T-helper 2 cell treated with Interferon-gamma antibody and Interleukin-4, amounts not matched to agents 5 μg/mL and 100 μg/mL, for 36 hours (primary cell): ENCODE measurements at regions not wholly inside any gene's neighbourhood (a gene's known extent, or its start where the extent isn't known, plus 50 kb on each side); places are given as distances from the start of the nearest gene placed in this dataset.

Experiments used
- DNase-seq: peaks from one replicate; pipeline ENCODE4 v3.0.0; 2021; ENCODE audit warnings: low spot score
- H3K27ac Mint-ChIP-seq: one replicate; pipeline ENCODE4 v1.8.0; 2021; ENCODE audit warnings: mild to moderate bottlenecking, mixed read lengths
- H3K27me3 Mint-ChIP-seq: one replicate; pipeline ENCODE4 v1.8.0; 2021; ENCODE audit warnings: low read depth, mixed read lengths
- H3K36me3 Mint-ChIP-seq: one replicate; pipeline ENCODE4 v1.8.0; 2021; ENCODE audit warnings: low read depth, mixed read lengths
- H3K4me1 Mint-ChIP-seq: one replicate; pipeline ENCODE4 v1.8.0; 2021; ENCODE audit warnings: low read depth, mixed read lengths
- H3K4me3 Mint-ChIP-seq: one replicate; pipeline ENCODE4 v1.8.0; 2022; ENCODE audit warnings: mild to moderate bottlenecking, moderate library complexity, mixed read lengths
- H3K9me3 Mint-ChIP-seq: one replicate; pipeline ENCODE4 v1.8.0; 2021; ENCODE audit warnings: mixed read lengths

DNA sequence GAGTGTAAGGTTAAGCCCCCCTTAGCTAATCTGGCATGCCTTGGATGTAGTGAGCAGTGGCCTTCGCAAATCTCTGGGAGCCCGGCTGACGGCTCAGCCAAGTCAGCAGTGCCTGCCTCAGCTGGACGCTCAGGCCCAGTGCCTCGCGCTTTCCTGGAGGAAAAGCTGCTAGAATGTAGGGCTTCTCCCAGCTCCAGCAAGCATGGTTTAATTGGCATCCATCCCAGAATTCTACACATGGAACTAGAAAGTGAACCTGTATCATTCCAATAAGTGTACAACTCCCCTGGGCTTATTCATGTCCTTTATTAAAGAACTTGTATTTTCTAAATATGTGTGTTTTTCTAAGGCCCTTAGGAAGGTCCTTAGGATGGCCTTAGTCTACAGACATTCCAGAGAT, 287.8 kb upstream of the SHH start:
- H3K9me3 Mint-ChIP-seq, result no peaks in the 10 kb centered on the region
- DNase-seq, result no peak
- H3K36me3 Mint-ChIP-seq, result no peaks in the 10 kb centered on the region
- H3K4me3 Mint-ChIP-seq, result no peak overlapping the region
- no peaks in the 10 kb centered on the region for H3K4me1 Mint-ChIP-seq
- no peaks in the 10 kb centered on the region for H3K27me3 Mint-ChIP-seq
- no peak overlapping the region for H3K27ac Mint-ChIP-seq

- no peaks in the 10 kb centered on the region for H3K36me3 Mint-ChIP-seq
- no peak overlapping the region for H3K4me3 Mint-ChIP-seq
- H3K4me1 Mint-ChIP-seq, result no peaks in the 10 kb centered on the region
- no peak for DNase-seq
- H3K9me3 Mint-ChIP-seq, result no peaks in the 10 kb centered on the region
- no peak overlapping the region for H3K27ac Mint-ChIP-seq
- H3K27me3 Mint-ChIP-seq, result no peaks in the 10 kb centered on the region
Observed at GRCh38 chr7:156099085-156099484, 286.8 kb upstream of the SHH start.

DNA sequence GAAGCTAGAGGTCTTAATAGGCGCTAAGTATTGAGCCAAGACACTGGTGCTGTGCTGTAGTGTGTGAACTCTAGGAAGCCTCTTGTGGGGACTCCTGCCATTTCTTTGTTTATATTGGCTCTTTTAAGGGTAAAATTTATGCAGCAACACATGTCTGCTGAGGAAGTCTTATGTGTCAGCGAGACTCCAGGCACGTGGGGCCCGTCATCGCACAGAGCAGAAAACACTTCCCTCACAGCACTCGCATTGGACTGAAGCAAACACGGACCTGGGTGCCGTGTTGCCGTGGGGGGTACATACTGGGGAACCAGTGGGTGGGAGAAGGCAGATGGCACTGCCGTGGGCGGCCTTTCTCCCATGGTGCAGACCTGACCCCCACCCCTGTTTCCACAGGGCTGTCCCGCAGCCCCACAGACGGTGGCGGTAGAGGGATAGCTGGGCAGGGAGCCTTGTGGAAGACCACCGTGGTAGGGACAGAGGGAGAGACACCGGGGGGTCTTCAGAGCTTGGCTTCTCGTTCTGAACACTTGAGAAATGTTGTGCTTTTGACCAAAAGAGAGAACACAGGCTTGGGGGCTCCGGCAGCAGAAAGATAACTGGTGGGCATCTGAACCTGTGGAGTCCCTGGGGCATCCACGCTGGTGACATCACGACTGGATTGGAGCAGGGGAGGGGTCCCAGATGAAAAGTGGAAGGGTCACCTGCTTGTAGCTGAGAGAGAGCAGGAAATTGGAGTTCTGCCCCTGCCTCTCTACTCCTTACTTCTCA, 284.7 kb upstream of the SHH start:
- no peaks in the 10 kb centered on the region for H3K27me3 Mint-ChIP-seq
- H3K36me3 Mint-ChIP-seq, result no peaks in the 10 kb centered on the region
- no peaks in the 10 kb centered on the region for H3K4me1 Mint-ChIP-seq
- H3K4me3 Mint-ChIP-seq, result no peak overlapping the region
- H3K27ac Mint-ChIP-seq, result no peak overlapping the region
- no peak for DNase-seq
- H3K9me3 Mint-ChIP-seq, result no peaks in the 10 kb centered on the region

- no peaks in the 10 kb centered on the region for H3K27me3 Mint-ChIP-seq
- H3K36me3 Mint-ChIP-seq, result no peaks in the 10 kb centered on the region
- no peaks in the 10 kb centered on the region for H3K4me1 Mint-ChIP-seq
- DNase-seq, result no peak
- no peaks in the 10 kb centered on the region for H3K9me3 Mint-ChIP-seq
- no peak overlapping the region for H3K4me3 Mint-ChIP-seq
- no peak overlapping the region for H3K27ac Mint-ChIP-seq
Observed at GRCh38 chr7:156095908-156096539, 283.8 kb upstream of the SHH start.

GRCh38 chr7:156094350-156095146, 282.3 kb upstream of the SHH start:
- H3K27me3 Mint-ChIP-seq, result peaks cover 2% of the 10 kb centered on the region
- no peak for DNase-seq
- no peak overlapping the region for H3K27ac Mint-ChIP-seq
- no peaks in the 10 kb centered on the region for H3K4me1 Mint-ChIP-seq
- H3K4me3 Mint-ChIP-seq, result no peak overlapping the region
- no peaks in the 10 kb centered on the region for H3K9me3 Mint-ChIP-seq
- H3K36me3 Mint-ChIP-seq, result no peaks in the 10 kb centered on the region

DNA sequence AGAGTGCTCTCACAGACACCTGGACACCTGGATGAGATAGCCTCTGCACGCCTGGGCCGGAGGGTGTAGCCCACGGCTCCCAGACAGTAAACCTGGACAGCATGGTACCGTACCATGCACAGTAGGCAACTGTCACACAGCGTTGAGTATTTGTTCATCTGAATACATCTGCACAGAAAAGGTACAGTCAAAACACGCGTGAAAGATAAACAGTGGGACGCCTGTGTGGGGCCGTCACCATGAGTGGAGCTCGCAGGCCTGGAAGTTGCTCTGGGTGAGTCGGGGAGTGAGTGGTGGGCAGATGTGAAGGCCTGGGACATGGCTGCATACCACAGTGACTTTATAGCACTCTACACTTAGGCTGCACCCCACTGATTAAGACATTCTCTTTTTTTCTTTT, 280.0 kb upstream of the SHH start:
- H3K4me3 Mint-ChIP-seq, result no peak overlapping the region
- peaks cover 2% of the 10 kb centered on the region for H3K27me3 Mint-ChIP-seq
- DNase-seq, result no peak
- H3K27ac Mint-ChIP-seq, result no peak overlapping the region
- H3K4me1 Mint-ChIP-seq, result no peaks in the 10 kb centered on the region
- no peaks in the 10 kb centered on the region for H3K36me3 Mint-ChIP-seq
- H3K9me3 Mint-ChIP-seq, result no peaks in the 10 kb centered on the region

DNA sequence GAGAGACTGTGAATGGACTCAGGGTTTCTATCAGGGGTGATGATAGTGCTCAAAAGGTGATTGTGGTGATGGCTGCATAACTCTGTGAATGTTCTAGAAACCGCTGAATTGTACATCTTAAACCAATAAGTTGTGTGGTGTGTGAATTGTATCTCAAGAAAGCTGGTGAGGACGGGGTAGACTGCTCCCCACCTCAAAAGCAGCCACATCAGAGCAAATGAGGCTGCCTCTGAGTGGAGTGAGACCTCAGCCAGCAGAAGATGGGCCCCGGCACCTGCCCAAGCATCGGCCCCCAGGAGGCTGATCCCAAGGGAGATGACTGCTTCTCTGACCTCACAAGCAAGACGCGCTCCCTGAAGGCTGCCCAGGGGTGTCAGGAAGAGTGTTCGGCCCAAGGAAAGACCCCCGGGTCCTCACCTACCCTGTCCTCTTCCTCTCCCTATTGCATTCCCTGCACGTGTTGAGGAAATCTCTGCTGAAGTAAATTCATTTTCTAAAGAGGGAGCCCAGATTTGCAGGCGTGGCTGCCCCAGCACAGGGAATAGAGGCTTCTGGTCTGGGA, 279.3 kb upstream of the SHH start:
- no peaks in the 10 kb centered on the region for H3K36me3 Mint-ChIP-seq
- no peaks in the 10 kb centered on the region for H3K4me1 Mint-ChIP-seq
- H3K27me3 Mint-ChIP-seq, result peaks cover 2% of the 10 kb centered on the region
- H3K9me3 Mint-ChIP-seq, result no peaks in the 10 kb centered on the region
- H3K4me3 Mint-ChIP-seq, result no peak overlapping the region
- no peak for DNase-seq
- no peak overlapping the region for H3K27ac Mint-ChIP-seq

DNA sequence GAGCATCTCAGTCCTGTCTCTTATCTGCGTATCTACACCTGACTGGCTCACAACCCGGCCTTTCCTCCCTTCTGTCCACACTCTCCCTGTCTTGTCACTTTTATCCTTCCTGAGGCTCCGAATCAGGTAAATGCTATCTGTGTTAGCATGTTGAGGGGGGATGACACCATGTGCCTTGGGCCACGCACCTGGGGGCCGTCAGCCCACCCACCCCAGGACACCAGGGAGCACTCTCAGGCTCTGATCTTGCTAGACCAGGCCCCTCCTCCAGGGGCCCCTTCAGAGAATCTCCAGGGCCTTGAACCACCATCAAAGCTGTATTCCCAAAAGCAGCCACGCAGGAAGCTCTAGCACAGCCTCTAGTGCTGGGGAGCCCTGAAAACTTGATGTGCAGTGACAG, 278.7 kb upstream of the SHH start:
- Mint-ChIP-seq H3K27me3 (peaks cover 2% of the 10 kb centered on the region), H3K27ac (no peak overlapping the region), H3K4me1 (no peaks in the 10 kb centered on the region), H3K36me3 (no peaks in the 10 kb centered on the region), H3K4me3 (no peak overlapping the region), H3K9me3 (no peaks in the 10 kb centered on the region)
- no peak for DNase-seq

GRCh38 chr7:156089222-156089621, 277.0 kb upstream of the SHH start:
- DNase-seq, result no peak
- peaks cover 2% of the 10 kb centered on the region for H3K27me3 Mint-ChIP-seq
- no peak overlapping the region for H3K27ac Mint-ChIP-seq
- H3K4me3 Mint-ChIP-seq, result no peak overlapping the region
- H3K9me3 Mint-ChIP-seq, result no peaks in the 10 kb centered on the region
- no peaks in the 10 kb centered on the region for H3K36me3 Mint-ChIP-seq
- no peaks in the 10 kb centered on the region for H3K4me1 Mint-ChIP-seq

GRCh38 chr7:156088115-156088514, 275.9 kb upstream of the SHH start:
- no peaks in the 10 kb centered on the region for H3K36me3 Mint-ChIP-seq
- H3K27me3 Mint-ChIP-seq, result peaks cover 2% of the 10 kb centered on the region
- no peak overlapping the region for H3K27ac Mint-ChIP-seq
- no peak for DNase-seq
- no peaks in the 10 kb centered on the region for H3K9me3 Mint-ChIP-seq
- H3K4me1 Mint-ChIP-seq, result no peaks in the 10 kb centered on the region
- no peak overlapping the region for H3K4me3 Mint-ChIP-seq

DNA sequence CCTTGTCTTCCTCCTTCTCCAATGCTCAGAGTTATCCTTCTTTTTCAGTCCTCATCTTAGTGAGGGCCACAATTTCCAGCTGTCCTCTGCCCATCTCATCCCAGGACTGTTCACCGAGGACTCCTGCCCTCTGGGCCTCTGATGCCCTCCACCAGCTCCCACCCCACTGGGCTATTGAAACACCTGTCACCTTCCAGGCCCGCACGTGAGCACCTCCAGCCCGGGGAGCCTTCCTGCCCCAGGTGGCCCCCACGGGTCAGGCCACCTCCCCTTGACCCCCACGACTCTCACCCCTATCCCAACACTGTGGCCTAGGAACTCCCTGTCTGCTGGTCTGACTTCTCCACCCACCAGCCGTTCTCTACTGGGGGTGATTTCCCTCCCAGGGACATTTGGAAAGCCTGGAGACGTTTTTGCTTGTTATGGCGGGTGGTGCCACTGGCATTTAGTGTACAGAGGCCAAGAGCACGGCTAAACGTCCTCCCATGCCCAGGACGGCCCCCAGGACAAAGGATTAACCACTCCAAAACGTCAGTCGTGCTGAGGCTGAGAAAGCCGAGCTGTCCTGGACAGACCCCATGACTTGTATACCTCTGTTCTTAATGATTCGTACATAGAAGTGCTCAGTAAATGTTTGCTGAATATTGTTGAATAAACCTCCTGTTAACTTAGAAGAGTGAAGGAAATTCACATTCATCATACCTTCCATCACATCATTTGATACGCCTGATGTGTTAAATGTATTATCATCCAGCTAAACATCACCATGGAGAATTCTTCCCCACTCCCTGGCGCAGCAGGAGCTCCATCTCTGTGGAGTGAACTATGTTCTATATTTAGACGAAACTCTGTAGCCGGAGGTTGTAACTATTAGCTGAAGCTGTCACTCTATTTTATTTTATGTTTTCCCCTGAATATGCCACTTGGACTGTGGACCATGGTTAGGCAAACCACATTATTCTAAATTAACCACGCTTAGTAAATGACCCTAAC, 270.1 kb upstream of the SHH start:
- no peaks in the 10 kb centered on the region for H3K9me3 Mint-ChIP-seq
- no peak for DNase-seq
- H3K4me1 Mint-ChIP-seq, result no peaks in the 10 kb centered on the region
- no peaks in the 10 kb centered on the region for H3K36me3 Mint-ChIP-seq
- no peaks in the 10 kb centered on the region for H3K27me3 Mint-ChIP-seq
- H3K4me3 Mint-ChIP-seq, result no peak overlapping the region
- H3K27ac Mint-ChIP-seq, result no peak overlapping the region

DNA sequence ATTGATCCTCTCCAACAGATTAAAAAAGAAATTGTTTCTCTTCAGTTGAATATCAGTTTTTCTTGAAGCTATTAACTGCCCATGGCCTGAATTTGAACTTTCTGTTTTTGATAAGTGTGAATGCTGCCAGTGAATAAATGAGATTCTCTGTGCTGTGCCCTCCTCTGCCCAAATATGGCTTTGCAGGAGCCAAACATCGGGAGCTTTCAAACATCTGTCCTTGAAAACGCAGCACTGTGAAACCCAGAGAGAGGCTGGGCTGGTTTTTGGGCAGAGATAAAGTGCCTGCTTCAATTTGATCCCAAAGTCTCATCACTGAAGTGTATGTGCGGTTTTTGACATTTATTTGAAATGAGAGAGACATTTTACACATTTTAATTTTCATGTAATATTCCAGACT, 268.3 kb upstream of the SHH start:
- no peaks in the 10 kb centered on the region for H3K36me3 Mint-ChIP-seq
- H3K27ac Mint-ChIP-seq, result no peak overlapping the region
- H3K4me3 Mint-ChIP-seq, result no peak overlapping the region
- DNase-seq, result no peak
- no peaks in the 10 kb centered on the region for H3K4me1 Mint-ChIP-seq
- H3K27me3 Mint-ChIP-seq, result no peaks in the 10 kb centered on the region
- H3K9me3 Mint-ChIP-seq, result no peaks in the 10 kb centered on the region

DNA sequence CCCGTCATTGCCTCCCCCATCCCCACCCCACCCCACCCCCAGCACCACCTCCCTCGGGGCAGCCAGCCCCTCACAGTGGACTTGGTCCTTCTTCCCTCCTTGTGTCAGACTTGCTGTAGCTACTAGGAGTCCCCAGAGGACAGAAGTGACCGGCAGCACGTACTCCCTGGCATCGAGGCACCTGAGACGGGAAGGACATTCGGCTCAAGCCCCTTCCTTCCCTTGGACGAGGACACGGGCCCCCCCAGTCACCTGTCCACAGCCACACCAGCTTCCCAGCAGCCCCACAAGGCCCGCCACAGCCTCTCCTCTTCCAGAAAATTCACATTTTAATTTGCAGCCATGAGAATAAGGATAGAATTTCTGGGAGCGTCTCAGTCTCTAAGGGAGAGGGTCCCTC, 267.8 kb upstream of the SHH start:
- Mint-ChIP-seq H3K9me3 (no peaks in the 10 kb centered on the region), H3K4me3 (no peak overlapping the region), H3K27me3 (no peaks in the 10 kb centered on the region), H3K4me1 (no peaks in the 10 kb centered on the region), H3K36me3 (no peaks in the 10 kb centered on the region), H3K27ac (no peak overlapping the region)
- no peak for DNase-seq
